ENCODE measurements at regions not wholly inside any gene's neighbourhood (a gene's known extent, or its start where the extent isn't known, plus 50 kb on each side); places are given as distances from the start of the nearest gene placed in this dataset.
"Not testable (repeated sequence)": the region's sequence is repeated elsewhere in the genome, so short reads cannot be mapped to it uniquely, and the experiment has no call there.

GRCh38 chr1:95905818-95906395 lies 671.9 kb downstream of the RWDD3 start:
- DNase-seq (ENCODE audit: low spot score) = no peak

- not testable (repeated sequence) for DNase-seq (ENCODE audit: low spot score)
These were observed 677.7 kb downstream of the RWDD3 start for GRCh38 chr1:95911739-95912138.

GRCh38 chr1:95916616-95917015 lies 682.6 kb downstream of the RWDD3 start:
- DNase-seq (ENCODE audit: low spot score) = no peak

- DNase-seq (ENCODE audit: low spot score) = no peak
These were observed 690.7 kb downstream of the RWDD3 start for GRCh38 chr1:95924684-95925083.

GRCh38 chr1:95926331-95926730 lies 692.3 kb downstream of the RWDD3 start:
- DNase-seq (ENCODE audit: low spot score) = no peak

- no peak for DNase-seq (ENCODE audit: low spot score)
These were observed 693.1 kb downstream of the RWDD3 start for GRCh38 chr1:95927061-95927460.

GRCh38 chr1:95935719-95936118 lies 701.7 kb downstream of the RWDD3 start:
- DNase-seq (ENCODE audit: low spot score) = no peak

GRCh38 chr1:95941121-95941798 lies 707.2 kb downstream of the RWDD3 start:
- DNase-seq (ENCODE audit: low spot score) = no peak

DNA sequence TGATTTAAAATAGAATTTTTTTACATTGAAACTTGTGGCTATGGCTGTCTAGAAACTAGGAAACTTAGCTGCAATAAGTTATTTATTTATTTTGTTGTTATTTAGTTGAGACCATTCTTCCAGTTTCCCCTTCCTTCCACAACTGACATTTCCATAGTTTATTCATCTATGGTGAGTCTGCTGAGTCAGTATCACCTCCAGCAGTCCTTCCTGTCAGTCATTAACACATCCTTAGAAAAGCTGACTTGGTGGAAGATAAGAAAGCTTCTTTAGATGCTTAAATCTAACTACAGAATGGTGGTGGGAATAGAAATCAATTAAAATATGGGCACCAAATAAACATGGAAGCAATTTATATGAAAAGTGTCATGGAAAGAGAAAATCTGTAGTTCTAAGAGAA lies 714.0 kb downstream of the RWDD3 start:
- DNase-seq (ENCODE audit: low spot score) = no peak

- DNase-seq (ENCODE audit: low spot score) = no peak
These were observed 717.5 kb downstream of the RWDD3 start for GRCh38 chr1:95951371-95952102.

GRCh38 chr1:95953015-95953414 lies 719.0 kb downstream of the RWDD3 start:
- DNase-seq (ENCODE audit: low spot score) = no peak

DNA sequence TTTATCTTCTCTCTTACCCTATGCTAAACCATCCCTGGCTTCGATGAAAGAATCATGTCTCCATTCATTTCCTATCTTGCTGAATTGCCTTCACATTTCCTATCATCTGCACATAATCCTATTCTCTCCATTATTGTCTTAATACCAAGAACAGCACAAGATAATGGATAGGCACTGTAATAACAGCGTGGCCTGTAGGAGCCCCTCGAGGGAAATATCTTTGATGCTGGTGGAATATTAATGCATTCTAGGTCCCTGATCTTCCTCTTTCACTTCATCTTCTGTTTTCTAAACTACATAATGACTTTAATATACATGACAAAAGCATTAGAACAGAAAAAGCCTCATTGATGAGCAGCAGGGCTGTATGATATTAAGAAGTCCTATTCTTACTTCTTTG lies 720.6 kb downstream of the RWDD3 start:
- no peak for DNase-seq (ENCODE audit: low spot score)

DNA sequence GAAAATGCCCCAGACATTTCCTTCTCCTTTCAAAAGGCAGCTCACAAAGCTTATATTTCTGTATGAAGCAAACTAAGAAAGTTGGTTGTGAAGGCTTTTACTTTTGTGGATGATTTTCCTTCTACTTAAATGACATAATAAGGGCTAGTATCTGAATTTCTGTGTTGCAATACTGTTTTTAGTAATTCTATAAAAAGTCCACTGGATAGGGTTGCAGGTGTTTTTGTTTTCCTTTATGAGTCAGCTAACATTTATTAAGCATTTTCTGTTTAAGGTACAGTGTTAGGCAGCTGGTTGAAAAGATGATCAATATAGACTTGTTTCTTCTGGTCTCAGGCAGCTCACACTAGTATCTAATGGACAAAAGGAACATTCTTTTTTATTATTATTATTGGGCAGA lies 722.2 kb downstream of the RWDD3 start:
- no peak for DNase-seq (ENCODE audit: low spot score)

DNA sequence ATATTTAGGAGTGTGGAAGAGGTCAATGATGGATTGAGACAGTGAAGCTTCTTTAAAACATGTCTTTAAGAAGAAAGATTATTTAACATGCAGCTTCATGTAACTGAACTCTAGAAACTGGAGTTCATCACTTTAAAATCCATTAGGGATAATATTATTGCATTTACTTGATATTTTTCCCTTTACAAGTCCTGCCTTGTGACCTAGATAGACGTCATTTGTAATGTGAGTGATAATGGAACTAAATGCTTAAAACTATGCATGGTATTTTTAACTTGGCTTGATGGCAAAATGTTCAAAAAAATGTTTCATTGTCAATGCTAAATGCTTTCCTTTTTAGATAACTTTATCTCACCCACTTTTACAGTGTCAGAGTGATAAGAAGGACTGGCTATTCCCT lies 723.7 kb downstream of the RWDD3 start:
- DNase-seq (ENCODE audit: low spot score) = no peak

DNA sequence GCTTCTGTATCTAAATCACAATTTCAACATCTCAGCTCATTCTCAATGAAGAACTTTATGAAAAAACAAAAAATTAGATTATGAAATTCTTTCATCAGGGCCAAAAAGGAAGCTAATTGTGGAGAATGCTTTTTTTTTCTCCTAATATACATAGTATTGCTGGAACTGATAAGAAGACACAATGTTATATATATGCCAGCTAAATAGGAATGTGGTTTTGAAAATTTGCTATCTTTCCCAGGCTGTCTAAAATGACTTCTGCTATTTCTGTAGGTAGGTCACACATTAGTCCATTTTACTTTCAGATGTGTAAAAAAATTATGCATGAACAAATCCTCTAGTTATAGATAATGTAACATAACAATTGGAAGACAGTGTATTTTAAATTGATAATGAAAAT lies 732.9 kb downstream of the RWDD3 start:
- no peak for DNase-seq (ENCODE audit: low spot score)

- DNase-seq (ENCODE audit: low spot score) = no peak
These were observed 740.6 kb downstream of the RWDD3 start for GRCh38 chr1:95974586-95974985.

DNA sequence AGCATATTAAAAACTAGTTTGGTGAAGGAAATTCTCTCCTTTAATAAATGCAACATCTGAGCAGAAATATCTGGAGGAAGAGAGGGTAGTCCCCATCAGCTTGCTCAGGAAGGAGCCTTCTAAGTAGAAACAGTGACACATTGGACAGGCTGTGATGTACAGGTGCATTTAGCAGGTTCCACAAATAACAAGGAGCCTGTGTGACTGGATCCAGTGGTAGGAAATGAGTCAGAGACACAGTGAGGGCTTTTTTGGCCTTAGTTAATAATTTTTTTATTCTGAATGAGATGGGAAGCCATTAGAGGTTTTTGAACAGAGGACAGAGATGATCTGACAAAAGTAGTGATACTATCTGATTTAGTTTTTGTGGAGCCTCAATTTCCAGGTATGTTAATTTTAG lies 738.9 kb upstream of the PTBP2 start:
- DNase-seq (ENCODE audit: low spot score) = no peak

- no peak for DNase-seq (ENCODE audit: low spot score)
These were observed 737.8 kb upstream of the PTBP2 start for GRCh38 chr1:95983831-95984230.

DNA sequence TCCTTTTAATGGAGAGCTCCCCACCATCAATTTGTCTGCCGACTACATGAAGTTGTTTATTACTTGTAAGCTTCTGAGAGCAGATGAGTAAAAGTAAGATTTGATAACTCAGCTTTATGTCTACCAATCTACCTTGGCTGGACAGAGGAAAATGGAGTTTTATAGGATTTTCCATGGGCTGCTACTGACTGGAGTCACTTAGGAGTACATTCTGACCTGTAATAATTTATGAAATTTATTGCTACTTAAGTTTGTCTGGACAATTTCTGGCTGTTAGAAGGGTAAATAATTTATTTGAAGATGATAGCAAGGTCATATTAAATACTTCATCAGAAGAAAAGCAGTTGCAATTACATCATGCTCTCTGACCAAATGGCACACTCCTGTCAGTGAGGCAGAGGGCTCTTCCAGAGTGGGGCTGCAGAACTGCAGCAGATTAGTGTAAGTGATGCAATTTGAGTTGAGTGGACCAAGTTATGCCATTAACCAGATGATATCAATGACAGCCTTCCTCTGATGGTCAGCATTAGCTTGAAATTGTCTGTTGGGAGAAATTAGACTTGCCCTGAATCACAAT lies 736.7 kb upstream of the PTBP2 start:
- DNase-seq (ENCODE audit: low spot score) = no peak

DNA sequence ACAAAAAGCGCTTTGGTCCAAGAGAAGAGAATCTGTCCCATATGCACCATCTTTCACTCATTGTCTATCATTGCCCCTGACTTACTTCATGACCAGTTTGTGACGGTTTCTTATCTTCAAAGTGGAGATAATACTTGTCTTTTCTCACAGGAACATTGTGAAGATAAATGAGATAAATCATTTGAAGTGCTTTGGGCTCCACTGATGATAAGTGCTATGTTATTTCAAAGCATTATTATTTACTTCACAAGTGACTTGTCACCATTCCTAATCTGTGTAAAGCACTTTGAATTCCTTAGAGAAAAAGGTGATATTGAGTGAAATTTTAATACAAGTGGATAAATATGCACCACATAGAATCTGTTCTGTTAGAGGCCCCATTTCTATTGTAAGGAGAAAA lies 731.6 kb upstream of the PTBP2 start:
- DNase-seq (ENCODE audit: low spot score) = no peak

GRCh38 chr1:95991787-95992520 lies 729.6 kb upstream of the PTBP2 start:
- no peak for DNase-seq (ENCODE audit: low spot score)

GRCh38 chr1:95994643-95995042 lies 726.9 kb upstream of the PTBP2 start:
- no peak for DNase-seq (ENCODE audit: low spot score)

Data from activated CD4-positive, alpha-beta T cell treated with anti-CD3 and anti-CD28 coated beads, Interleukin-2, Interleukin-4, amounts not matched to agents 100 ng/mL and 50 ng/mL, durations not matched to agents 16 hours and 8 hours (primary cell).